ENCODE measurements at regions not wholly inside any gene's neighbourhood (a gene's known extent, or its start where the extent isn't known, plus 50 kb on each side); places are given as distances from the start of the nearest gene placed in this dataset.

DNA sequence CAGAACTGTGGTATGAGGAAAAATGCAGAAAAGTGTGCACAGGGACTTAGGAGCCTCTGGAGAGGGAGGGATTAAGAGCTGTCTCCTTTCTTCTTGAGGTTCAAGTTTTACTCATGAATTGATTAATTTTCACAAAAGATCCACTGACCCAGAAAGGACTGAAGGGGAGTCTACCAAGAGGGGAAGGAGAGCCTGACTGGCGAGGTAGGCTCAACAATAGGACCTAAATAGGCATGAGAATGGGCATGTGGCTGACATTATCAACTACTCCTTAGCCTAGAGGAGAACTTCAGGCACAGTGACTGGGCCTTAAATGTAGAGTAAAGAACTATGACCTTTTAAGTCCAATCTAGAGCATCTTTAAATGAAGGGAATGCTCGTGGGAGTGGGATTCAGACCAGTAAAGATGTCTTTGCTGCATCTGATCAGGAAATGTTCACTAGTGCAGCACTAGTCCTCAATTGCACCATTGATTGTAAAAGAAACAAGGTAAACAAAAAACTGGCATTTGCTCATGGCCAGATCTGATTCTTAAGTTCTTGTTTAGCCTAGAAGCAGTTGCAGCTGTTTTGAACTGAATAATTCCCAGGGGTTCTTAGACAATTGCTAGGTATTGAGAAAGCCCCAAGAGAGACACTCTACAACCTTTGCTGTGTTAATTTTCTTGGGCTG is 135.6 kb downstream of the RAB38 start:
- no peak for DNase-seq (ENCODE audit: low spot score)
- Histone ChIP-seq H3K36me3 (no peaks in the 10 kb centered on the region), H3K4me1 (ENCODE audit: control insufficient read depth in 1 of 2, low read depth in 2 of 2) (no peaks in the 10 kb centered on the region), H3K27ac (no peak overlapping the region), H3K27me3 (replicated peaks; ENCODE audit: insufficient read depth) (no peaks in the 10 kb centered on the region), H3K4me3 (no peak overlapping the region), H3K9me3 (no peaks in the 10 kb centered on the region)
- no peak for ATAC-seq (ENCODE audit: insufficient number of reproducible peaks, low FRiP score, low read depth)
- TF ChIP-seq, protein P1, sequence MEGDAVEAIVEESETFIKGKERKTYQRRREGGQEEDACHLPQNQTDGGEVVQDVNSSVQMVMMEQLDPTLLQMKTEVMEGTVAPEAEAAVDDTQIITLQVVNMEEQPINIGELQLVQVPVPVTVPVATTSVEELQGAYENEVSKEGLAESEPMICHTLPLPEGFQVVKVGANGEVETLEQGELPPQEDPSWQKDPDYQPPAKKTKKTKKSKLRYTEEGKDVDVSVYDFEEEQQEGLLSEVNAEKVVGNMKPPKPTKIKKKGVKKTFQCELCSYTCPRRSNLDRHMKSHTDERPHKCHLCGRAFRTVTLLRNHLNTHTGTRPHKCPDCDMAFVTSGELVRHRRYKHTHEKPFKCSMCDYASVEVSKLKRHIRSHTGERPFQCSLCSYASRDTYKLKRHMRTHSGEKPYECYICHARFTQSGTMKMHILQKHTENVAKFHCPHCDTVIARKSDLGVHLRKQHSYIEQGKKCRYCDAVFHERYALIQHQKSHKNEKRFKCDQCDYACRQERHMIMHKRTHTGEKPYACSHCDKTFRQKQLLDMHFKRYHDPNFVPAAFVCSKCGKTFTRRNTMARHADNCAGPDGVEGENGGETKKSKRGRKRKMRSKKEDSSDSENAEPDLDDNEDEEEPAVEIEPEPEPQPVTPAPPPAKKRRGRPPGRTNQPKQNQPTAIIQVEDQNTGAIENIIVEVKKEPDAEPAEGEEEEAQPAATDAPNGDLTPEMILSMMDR (IDR thresholded peaks at IDR 0.05) = no peak

DNA sequence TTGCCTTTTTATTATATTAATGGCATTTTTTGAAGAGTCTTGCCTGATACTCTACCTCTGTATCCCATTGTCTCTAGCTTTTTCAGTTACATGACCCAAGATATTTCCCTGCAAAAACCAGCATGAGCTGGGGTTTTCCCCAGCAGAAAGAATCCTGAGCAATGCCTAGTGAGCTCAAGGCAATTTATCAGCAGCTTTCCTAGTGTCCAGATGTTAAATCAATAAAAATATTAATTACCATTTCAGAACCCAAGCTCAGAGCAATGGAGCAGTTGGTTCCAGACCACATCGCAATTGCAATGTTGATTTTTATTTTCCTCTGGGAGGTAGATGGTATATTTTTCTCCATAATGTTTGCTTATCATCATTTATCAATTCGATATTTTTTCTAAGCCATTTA is 137.2 kb downstream of the RAB38 start:
- H3K36me3 ChIP-seq = no peaks in the 10 kb centered on the region
- H3K4me1 ChIP-seq (ENCODE audit: control insufficient read depth in 1 of 2, low read depth in 2 of 2) = no peaks in the 10 kb centered on the region
- TF ChIP-seq, protein P1 (IDR thresholded peaks at IDR 0.05) = no peak
- DNase-seq (ENCODE audit: low spot score) = no peak
- no peak overlapping the region for H3K27ac ChIP-seq
- H3K4me3 ChIP-seq = no peak overlapping the region
- no peak for ATAC-seq (ENCODE audit: insufficient number of reproducible peaks, low FRiP score, low read depth)
- no peaks in the 10 kb centered on the region for H3K9me3 ChIP-seq
- H3K27me3 ChIP-seq (replicated peaks; ENCODE audit: insufficient read depth) = no peaks in the 10 kb centered on the region

DNA sequence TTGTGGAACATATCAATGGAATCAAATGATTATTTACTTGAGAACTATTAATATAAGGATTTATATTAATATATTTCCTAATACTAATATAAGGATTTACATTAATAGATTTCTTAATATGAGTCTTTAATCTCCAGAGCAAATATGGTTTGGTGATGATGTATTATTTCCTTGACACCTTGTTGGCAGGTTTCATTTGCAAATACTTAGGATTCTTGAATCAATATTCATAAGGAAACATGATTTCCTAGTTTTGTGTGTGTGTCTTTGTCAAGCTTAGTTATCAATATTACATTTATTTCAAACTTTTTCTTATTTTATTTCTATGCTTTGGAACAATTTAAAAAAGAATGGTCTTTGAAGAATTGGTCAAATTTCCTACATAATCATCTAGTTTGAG is 138.5 kb downstream of the RAB38 start:
- Histone ChIP-seq H3K4me1 (ENCODE audit: control insufficient read depth in 1 of 2, low read depth in 2 of 2) (no peaks in the 10 kb centered on the region), H3K27ac (no peak overlapping the region), H3K36me3 (no peaks in the 10 kb centered on the region), H3K27me3 (replicated peaks; ENCODE audit: insufficient read depth) (no peaks in the 10 kb centered on the region), H3K4me3 (no peak overlapping the region), H3K9me3 (no peaks in the 10 kb centered on the region)
- DNase-seq (ENCODE audit: low spot score) (no peak), ATAC-seq (ENCODE audit: insufficient number of reproducible peaks, low FRiP score, low read depth) (no peak)
- TF ChIP-seq, protein P1 (IDR thresholded peaks at IDR 0.05) = no peak

DNA sequence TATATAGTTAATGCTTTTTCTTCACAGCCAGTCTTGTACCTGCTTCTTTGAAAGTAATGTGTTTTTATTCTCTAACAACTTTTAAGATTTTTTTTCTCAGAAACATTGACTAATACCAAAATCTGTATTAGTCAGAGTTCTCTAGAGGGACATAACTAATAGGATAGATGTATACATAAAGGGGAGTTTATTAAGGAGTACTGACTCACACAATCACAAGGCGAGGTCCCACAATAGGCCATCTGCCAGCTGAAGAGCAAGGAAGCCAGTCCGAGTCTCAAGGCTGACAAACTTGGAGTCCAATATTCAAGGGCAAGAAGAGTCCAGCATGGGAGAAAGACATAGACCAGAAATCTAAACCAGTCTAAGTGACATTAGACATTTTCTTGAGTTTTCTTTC is 140.0 kb downstream of the RAB38 start:
- H3K4me3 ChIP-seq = no peak overlapping the region
- DNase-seq (ENCODE audit: low spot score) = no peak

DNA sequence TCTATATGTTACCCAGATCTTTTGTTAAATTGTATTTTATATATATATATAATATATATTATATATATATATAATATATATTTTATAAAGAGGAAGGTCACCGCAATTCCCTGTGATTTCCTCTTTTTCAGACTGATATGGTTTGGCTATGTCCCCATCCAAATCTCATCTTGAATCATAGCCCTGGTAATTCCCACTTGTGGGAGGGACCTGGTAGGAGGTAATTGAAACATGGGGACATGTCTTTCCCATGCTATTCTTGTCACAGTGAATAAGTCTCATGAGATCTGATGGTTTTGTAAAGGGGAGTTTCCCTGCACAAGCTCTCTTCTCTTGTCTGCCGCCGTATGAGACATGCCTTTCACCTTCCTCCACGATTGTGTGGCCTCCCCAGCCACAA is 157.6 kb downstream of the RAB38 start:
- Histone ChIP-seq H3K9me3 (no peaks in the 10 kb centered on the region), H3K4me3 (no peak overlapping the region), H3K27ac (no peak overlapping the region), H3K4me1 (ENCODE audit: control insufficient read depth in 1 of 2, low read depth in 2 of 2) (no peaks in the 10 kb centered on the region), H3K27me3 (replicated peaks; ENCODE audit: insufficient read depth) (no peaks in the 10 kb centered on the region), H3K36me3 (no peaks in the 10 kb centered on the region)
- DNase-seq (ENCODE audit: low spot score) (no peak), ATAC-seq (ENCODE audit: insufficient number of reproducible peaks, low FRiP score, low read depth) (no peak)
- TF ChIP-seq, protein P1 (IDR thresholded peaks at IDR 0.05) = no peak

More for the DNA sequence above, 140.0 kb downstream of the RAB38 start:
- ATAC-seq (ENCODE audit: insufficient number of reproducible peaks, low FRiP score, low read depth) = no peak
- Histone ChIP-seq H3K27ac (no peak overlapping the region), H3K4me1 (ENCODE audit: control insufficient read depth in 1 of 2, low read depth in 2 of 2) (no peaks in the 10 kb centered on the region), H3K36me3 (no peaks in the 10 kb centered on the region), H3K9me3 (no peaks in the 10 kb centered on the region), H3K27me3 (replicated peaks; ENCODE audit: insufficient read depth) (no peaks in the 10 kb centered on the region)
- TF ChIP-seq, protein P1 (IDR thresholded peaks at IDR 0.05) = no peak
